C4-2B (cell line): ENCODE measurements at regions not wholly inside any gene's neighbourhood (a gene's known extent, or its start where the extent isn't known, plus 50 kb on each side); places are given as distances from the start of the nearest gene placed in this dataset.

ENCODE experiments used
- H3K27ac ChIP-seq: fragments of 450-650 bp; 2 replicates; pipeline ENCODE4 v1.5.1; 2017
- ZFX ChIP-seq: fragments of 450-650 bp; IDR thresholded peaks from 2 replicates; pipeline ENCODE4 v1.6.1; 2017
- TF ChIP-seq, protein P1 (sequence below): fragments of 450-650 bp; conservative IDR thresholded peaks from 2 replicates; pipeline ENCODE4 v1.5.1; 2017; ENCODE audit warnings: mild to moderate bottlenecking

DNA sequence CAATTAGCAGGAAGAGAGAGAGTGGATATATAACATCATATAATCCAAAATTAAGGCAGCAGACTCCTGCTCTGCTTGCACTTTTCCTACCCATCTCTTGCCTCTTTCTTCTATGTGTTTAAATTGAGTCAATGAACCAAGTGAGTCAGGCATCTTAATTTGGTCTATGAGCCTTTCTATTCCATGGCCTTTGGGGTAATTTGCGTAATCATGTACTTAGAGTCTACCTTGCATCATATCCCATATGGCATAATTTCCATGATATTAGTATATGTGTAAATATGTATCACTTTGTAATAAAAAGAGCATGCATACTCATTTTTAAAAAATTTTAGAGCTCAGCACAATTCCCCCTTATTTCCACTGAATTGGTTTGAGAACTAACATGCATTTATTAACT is 555.2 kb downstream of the STK39 start:
- no peak overlapping the region for H3K27ac ChIP-seq
- TF ChIP-seq, protein P1, sequence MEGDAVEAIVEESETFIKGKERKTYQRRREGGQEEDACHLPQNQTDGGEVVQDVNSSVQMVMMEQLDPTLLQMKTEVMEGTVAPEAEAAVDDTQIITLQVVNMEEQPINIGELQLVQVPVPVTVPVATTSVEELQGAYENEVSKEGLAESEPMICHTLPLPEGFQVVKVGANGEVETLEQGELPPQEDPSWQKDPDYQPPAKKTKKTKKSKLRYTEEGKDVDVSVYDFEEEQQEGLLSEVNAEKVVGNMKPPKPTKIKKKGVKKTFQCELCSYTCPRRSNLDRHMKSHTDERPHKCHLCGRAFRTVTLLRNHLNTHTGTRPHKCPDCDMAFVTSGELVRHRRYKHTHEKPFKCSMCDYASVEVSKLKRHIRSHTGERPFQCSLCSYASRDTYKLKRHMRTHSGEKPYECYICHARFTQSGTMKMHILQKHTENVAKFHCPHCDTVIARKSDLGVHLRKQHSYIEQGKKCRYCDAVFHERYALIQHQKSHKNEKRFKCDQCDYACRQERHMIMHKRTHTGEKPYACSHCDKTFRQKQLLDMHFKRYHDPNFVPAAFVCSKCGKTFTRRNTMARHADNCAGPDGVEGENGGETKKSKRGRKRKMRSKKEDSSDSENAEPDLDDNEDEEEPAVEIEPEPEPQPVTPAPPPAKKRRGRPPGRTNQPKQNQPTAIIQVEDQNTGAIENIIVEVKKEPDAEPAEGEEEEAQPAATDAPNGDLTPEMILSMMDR, result no peak
- no peak for TF ChIP-seq ZFX

DNA sequence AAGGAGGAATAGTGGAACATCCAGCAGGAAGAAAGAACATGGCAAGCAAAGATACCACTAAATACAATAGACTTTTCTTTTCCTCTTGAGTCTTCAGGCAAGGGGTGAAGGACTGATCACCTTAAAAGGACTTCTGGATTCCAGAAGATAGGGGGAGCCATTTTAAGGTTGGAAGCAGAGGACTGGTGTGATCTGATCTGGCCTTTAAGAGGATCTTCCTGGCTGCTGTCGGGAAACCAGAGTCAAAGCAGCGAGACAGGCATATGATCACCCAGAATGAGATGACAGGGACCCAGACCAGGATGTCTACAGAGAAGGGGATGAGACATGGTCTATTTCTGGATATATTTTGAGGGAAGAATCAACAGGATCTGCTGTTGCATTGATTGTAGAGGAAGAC is 558.0 kb downstream of the STK39 start:
- H3K27ac ChIP-seq, result no peak overlapping the region
- TF ChIP-seq, protein P1, result peak; percentile 40
- TF ChIP-seq ZFX, result no peak

DNA sequence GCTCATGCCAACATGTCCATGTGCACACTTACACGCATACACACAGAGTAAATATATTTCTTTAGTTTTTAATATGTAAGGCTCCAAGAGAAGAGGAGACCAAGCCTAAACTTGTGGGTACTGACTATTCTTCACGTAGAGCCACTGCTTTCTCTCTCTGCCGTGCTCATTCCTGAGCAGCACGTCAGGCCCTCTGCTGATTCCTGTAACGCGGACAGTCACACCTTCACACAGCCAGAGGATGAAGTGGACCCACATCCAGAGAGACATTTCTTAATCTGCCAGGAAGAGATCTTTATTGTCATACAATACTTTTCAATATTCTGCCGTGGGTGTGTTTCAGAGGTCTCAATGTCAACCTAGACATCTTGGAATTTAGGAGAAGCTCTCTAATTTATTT is 560.7 kb downstream of the STK39 start:
- no peak overlapping the region for H3K27ac ChIP-seq

DNA sequence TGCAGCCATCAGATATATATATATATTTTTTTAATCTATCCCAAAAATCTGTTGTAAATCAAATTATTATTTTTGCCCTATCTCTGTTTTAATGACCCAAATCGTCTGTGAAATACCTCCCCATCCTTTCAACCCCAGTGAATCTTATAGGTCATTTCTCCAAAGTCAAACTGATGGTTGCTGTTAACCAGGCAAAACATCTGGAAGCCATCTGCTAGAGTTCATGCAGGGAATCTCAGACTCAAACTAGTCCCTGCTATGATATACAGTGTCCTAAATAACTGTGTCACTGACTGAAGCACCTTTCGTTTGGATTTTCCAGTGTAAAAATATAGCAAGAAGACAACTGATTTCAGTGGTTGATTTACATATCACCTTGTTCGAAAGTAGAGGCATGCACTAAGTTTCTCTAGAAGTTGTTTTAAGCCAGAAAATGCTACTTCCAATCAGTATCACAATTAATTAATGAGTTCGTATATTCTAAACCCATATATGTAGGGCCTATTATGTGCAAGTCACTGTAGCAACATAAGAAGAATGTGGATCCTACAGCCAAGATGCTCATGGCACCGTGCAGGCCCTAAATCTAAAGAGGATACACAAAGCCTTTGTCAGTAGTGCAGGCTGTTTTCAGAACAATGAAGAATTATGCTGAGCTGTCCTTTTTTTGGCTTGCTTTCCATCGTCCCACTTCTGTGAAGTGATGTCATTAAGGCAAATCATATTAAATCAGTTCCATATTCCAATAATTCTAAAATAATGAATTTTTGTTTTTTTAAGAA is 566.0 kb downstream of the STK39 start:
- TF ChIP-seq, protein P1, result no peak
- TF ChIP-seq ZFX, result no peak
- H3K27ac ChIP-seq, result no peak overlapping the region

More for the DNA sequence above, 560.7 kb downstream of the STK39 start:
- no peak for TF ChIP-seq ZFX
- TF ChIP-seq, protein P1, result no peak

DNA sequence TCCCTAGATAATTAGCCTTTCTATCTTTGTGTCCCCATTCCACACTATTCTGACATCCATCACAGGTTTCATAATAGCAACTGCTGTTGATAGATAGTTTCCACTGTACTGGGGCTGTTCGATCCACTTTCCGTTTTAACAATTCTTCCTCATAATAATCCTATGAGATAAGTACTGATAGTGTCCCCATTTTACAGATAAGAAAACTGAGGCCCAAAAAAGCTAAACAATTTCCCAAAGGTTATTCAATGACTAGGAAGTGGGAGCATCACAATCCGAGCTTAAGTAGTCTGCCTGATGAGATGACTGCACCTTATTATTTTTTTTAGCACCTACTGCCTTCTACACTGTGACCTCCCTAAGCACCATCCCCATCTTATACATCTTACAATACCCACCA is 569.2 kb downstream of the STK39 start:
- no peak overlapping the region for H3K27ac ChIP-seq
- TF ChIP-seq ZFX, result no peak
- TF ChIP-seq, protein P1, result no peak

DNA sequence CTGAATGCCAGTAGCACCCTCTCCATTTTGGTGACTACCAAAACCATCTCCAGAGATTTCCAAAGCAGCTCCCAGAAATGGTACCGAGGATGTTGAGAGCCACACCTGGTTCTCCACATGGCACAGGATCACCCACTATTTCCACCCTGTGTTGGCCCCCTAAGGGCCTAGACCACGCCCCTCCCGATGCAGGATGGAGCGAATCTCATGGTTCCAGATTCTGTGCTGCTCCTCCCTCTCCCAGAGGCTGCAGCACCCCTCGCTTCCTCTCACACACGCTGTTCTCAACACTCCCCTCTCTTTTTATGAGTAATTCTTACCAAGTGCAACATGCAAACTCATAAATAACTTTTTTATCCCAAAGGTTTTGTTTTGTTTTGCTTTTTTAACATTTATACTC is 571.5 kb downstream of the STK39 start:
- no peak overlapping the region for H3K27ac ChIP-seq
- TF ChIP-seq, protein P1, result no peak
- no peak for TF ChIP-seq ZFX

DNA sequence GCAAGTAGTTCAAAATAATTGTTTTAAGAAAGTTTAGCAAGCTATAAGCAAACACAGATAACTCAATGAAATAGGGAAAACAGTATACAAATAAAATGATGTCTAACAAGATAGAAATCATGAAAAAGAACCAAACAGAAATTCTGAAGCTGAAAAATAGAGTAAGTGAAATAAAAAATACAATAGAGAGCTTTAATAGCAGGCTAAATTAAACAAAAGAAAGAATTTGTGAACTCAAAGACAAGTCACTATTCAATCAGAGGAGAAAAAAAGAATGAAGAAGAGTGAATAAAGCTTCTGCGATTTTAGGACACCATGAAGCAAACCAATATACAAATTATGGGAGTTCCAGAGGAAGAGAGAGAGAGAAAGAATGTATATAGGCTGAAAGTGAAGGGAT is 576.8 kb downstream of the STK39 start:
- TF ChIP-seq ZFX, result no peak
- TF ChIP-seq, protein P1, result no peak
- no peak overlapping the region for H3K27ac ChIP-seq
